Colon (tissue), 2 donors: ENCODE measurements at regions not wholly inside any gene's neighbourhood (a gene's known extent, or its start where the extent isn't known, plus 50 kb on each side); places are given as distances from the start of the nearest gene placed in this dataset.

Experiments used
- FAIRE-seq: peaks from 2 replicates; lab custom pipeline; 2012; peaks lifted over from hg19 to GRCh38; lab: Jason Lieb, UNC
- donor health status: control.
- donor health status: control.

DNA sequence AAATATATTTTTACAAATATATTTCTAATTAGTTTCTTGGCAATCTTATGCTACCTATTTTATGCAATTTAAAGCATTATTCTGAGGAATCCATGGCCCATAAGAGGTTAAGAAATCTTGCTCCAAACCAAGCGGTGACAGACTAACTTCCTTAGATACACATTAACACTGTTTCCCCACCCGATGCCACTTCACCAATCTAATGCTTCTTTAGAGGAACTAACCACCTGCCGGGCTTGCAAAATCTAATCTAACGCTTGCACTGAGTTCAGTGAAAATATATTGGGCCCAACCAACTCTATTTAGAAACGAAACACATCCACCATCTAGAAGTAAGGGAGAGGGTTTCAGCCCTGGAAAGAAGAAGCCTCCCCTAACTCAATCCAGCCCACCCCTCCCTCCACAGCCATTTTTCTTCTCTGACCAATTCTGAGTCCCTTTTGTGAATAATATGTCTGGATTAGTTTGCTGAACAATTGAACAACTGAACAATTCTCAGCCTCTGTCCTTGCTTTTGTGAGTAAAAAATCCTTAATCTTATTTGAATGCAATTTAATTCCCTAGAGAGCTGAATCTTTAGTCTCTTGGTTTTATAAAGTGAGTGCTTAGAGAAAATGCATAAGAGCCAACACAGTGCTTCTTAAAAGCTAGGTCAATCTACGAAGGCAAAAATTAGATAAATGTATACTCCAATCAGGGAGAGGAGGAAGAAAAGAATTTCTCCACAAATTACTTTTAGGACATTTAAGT lies 150.4 kb upstream of the ADAMTS9 start:
- FAIRE-seq, result no peak

DNA sequence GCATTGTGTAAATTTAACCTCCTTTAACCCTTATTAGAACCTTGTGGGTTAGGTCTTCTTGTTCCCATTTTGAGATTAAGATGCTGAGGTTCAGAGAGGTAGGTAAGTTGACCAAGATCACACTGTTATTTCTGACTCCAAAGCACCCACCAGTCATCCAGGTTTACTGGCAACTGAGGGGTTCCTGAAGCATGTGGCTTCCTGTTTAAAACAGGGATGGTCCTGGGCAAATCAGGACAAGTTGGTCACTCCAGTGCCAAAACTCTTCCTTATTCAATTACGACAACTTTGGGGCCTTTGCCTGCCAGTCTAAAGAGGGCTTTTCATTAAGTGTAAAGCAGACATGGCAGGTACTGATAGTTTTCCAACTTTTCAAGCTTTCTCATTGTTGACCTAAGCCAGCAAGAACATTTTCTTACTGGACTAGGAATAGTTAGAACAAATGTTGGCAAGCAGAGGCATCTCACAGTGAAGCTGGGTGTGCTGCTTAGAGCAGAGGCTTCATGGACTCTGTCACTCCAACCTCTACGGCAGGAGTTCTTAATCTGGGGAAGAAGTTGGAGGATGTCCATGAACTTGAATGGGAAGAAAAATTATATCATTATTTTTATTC lies 149.4 kb upstream of the ADAMTS9 start:
- no peak for FAIRE-seq

DNA sequence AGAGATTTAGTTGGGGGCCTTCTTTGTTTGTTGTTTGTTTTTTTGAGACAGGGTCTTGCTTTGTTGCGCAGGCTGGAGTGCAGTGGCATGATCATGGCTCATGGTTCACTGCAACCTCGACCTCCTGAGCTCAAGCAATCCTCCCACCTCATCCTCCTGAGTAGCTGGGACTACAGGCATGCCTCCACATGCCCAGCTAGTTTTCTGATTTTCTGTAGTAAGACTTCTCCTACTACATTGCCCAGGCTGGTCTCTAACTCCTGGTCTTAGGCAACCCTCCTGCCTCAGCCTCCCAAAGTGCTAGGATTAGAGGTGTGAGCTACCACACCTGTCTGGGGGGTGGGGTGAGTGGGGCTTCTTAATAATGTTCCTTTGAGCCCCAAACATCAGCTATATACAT lies 148.3 kb upstream of the ADAMTS9 start:
- no peak for FAIRE-seq

DNA sequence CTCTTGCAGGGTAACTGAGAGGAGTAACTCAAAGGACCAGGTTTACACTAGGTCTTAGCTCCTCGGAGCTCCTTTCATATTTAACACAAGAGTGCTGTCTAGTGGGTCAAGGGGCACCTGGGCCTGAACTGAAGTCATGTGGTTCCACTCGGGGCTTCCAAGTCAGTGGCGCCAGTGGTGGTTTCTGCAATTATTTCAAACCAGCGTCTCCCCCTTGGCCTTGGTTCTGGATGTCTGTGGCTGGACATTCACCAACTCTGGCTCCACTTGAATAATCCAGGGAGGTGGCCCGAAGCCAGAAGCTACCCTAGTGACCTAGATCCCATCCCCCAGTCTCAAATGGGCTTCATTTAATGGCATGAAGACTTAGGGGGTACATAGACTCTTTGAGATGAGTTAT lies 144.3 kb upstream of the ADAMTS9 start:
- no peak for FAIRE-seq

DNA sequence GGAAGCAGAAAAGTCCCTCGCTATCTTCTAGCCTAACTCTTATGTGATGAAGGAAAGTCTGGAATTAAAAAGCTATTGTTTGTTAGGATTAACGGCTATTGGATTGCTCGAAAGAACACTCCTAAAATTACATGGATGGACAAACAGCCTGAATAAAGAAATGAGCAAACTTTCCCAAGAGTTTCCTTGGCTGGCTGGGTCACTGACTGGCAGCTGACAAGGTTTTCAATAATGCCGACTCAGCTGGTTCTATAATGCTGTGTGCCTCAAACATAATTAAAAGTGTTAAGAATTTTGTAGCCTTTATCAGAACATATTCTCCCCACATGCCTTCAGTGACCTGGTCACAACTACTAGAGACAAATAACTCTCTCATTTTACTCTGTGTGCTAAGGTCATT lies 142.9 kb upstream of the ADAMTS9 start:
- FAIRE-seq, result no peak

DNA sequence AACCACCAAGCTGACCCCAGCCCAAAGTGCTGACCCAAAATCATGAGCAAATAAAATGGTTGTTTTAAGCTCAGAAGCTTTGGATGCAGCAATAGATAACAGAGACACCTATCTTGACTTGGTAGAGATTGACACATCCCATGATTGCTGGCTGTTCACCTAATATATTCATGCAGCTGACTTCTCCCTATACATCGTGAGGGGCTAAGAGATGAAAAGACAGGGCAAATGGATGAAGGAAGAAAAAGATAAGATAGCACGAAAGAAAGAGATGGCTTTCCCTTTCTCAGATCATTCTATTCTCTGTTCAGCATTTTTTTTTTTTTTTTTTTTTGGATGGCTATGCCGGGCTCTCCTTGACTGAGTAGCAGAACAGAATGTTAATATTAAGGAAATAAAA lies 141.5 kb upstream of the ADAMTS9 start:
- no peak for FAIRE-seq

DNA sequence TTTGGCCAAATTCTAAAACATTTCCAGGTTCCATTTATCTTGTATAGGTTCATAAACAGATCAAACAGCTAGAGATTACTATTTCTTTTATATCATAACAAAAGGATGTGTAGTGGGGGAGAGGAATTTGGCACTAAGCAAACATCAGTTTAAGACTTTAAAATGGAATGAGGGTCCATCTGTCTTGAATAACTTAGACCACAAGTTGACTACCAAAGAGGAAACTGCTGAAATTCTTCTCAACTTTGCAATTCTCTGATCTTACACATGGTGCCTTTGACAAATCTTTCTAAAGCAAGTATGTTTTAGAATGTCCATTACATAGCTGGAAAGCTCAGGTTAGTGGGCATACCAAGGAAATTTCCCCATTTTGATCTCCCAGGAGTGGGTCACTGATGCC lies 140.5 kb upstream of the ADAMTS9 start:
- FAIRE-seq, result no peak

DNA sequence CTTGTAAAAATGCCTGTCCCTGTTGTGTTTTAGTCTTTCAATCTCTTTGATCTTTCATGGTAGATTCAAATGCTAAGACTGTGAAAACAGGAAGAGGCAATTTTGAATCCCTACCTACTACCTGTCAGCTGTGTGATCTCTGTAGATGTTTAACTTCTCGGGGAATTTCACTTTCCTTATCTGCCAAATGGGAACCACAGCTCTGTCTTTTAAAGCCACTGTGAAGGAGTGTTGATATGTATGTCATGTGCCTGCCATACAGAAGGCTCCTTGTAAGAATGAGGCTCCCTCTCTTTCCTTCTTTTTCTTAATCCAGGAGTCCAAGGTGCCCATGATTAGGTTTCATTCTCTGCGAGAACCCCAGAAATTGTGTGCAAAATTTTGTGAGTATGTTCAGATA lies 139.6 kb upstream of the ADAMTS9 start:
- FAIRE-seq, result no peak

DNA sequence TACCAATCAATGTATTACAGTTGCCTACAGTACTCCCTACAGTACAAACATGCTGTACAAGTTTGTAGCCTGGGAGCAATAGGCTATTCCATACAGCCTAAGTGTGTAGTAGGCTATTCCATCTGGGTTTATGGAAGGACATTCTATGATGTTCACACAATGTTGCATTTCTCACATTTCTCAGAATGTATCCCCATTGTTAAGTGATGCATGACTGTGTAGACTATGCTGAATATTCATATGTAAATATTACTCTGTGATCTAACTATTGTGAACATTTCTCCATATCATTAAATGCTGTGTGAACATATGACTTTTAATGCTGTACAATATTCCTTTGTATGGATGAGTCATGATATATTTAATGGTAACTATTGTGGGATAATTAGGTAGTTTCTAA lies 139.2 kb upstream of the ADAMTS9 start:
- no peak for FAIRE-seq

DNA sequence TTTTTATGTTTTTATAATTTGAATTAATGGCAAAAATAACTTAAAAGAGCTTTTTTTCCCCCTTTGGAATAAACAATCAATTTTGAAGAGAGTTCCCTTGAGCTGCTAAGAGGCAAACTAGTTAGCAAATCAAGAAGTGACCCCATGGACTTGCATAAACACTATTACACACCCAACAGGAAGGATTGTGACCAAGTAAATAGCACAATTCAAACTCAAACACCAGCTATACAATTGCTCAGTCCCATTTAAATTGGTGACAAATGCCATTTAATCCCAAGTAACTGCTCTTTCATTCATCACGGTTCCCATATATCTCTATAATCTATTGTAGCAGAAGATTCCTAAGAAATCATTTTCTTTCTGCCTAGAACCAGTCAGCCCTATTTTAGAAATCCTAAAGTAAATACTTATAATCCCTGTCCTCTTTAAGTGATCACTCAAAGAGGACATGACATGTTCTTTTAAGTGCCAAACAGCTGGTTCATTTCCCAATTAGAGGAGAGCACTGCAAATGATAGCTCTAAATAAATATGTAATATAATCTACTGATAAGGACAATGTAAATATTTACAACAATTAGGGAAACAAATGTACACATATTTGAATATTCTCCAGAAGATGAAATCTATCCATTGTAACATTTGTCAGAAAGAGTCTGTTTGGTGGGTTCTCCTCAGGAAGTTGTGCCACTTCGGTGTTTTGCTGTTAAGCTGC lies 137.8 kb upstream of the ADAMTS9 start:
- no peak for FAIRE-seq

DNA sequence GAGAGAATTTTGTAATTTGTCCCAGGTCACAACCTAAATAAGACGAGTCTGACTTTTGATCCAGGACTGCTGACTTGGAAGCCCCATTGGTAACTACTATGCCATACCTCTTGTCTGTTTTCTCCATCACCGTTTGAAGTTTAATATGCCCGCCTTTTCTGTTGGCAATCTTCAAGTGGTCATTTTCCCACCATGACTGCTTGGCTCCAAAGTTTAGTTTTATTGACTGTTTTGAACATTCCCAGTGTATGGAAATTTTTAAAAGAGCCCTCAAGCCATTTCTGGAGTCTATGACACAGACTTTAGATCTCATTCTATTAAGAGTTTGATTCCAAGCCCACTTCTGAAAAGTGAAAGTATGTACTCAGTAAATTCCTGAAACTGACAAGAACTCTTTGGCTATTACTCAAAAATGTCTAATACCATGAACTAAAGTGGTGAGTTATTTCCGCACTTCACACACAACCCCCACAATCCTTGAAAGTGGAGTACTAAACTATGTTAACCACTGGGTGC lies 136.7 kb upstream of the ADAMTS9 start:
- no peak for FAIRE-seq

DNA sequence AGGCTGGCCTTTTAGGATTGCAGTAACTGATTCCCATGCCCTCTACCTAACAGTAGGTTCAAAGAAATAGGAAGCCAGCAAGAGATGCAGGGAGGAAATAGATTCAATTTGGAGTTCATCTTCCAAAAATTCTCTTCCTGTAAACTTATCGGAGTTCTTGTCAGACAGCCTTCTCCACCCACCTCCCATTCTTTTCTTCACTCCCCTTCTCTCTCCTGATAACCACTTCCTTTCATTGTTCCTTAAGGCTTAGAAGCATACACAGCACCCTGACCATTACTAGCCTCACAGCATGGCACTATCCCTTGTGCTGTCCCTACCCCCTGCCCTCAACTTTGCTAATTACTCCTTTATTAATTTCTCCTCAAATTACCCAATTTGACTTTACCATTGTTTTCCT lies 130.4 kb upstream of the ADAMTS9 start:
- FAIRE-seq, result no peak

DNA sequence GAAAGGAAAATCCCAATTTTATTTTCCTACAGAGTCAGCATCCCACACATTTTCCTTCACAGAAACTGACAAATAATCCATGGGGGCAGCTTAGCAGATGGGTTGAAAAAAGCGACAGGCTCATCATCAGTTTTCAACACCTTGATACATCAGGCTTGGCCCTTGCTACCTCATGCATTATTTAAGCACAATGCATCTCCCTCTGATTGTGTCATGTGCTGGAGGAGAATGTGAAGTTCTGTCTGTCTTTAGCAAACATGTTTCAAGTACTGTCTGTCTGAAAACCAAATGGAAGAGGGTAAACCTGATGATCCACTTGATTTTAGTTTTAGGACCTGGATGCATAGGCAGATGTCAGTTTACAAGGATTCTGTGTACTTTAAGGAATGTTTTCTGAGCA lies 128.6 kb upstream of the ADAMTS9 start:
- FAIRE-seq, result no peak

DNA sequence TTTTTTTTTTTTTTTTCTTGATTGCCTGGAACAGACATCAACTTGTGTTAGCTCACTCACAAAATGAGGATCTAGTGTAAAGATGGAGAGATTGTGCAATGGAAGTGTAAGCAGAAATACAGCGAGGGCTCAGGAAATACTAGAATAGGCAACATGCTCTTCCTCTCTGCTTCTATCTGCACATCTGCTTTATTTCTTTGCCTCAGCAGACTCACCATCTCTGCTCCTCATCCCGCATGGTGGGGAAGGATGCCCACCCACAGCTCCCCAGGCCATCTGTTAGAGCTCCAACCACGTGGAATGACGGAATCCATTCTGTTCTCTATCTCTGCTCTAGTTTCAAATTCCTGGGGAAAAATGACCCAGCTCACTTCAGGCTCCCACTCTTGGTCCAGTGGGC lies 128.0 kb upstream of the ADAMTS9 start:
- FAIRE-seq, result no peak

DNA sequence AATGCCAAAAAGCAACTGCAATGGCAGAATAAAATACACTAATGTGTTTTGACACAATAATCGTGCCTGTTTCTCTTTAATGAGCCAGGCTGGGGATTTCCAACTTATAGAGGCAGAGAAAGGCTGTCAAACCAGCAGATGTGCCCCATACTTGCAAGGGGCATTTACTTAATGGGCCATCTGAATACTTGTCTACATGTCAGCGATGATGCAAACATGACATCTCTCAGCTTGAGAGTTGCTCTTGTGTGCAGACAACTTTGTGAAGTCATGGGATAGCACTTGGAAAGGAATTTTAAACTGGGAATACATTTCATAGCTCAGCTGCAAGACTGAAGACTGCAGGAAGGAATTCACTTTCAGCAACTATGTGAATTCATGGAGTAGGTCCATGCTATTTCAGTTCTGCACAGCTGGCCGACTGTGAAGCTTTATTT lies 127.4 kb upstream of the ADAMTS9 start:
- FAIRE-seq, result no peak

DNA sequence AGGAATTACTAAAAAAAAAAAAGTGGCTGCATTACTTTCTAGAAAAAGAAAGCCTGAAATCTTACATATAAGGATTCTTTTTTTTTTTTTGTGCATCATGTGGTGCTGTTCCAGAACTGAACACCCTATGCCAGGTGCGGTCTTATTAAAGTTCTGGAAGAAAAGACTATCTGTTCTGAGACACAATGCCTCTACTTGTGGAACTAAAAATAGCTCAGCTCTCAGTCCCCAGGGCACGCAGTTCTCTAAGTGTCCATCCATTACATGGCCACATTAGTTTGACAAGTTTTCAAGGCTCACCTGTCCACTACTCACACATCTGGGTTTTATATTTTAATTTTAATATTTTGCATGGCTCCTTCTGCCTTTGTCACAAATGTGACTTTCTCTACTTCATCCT lies 126.6 kb upstream of the ADAMTS9 start:
- no peak for FAIRE-seq

DNA sequence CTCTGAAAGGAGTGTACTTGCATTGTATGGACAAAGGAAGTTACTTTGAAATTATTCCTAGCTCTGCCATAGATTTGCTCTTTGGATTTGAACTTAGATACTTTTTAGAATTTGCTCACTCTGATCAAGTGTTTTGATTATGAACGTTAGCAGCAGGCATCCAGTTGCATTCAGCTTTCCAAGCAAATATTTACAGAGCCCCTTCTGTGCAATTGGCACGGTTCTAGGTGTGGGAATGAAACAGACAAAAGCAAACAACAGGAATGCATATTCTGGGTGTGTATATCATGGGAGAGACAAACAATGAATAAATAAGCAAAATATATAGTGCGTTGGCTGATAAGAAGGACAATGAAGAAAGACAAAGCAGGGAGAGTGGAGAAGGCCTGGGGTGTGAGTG lies 125.5 kb upstream of the ADAMTS9 start:
- no peak for FAIRE-seq

DNA sequence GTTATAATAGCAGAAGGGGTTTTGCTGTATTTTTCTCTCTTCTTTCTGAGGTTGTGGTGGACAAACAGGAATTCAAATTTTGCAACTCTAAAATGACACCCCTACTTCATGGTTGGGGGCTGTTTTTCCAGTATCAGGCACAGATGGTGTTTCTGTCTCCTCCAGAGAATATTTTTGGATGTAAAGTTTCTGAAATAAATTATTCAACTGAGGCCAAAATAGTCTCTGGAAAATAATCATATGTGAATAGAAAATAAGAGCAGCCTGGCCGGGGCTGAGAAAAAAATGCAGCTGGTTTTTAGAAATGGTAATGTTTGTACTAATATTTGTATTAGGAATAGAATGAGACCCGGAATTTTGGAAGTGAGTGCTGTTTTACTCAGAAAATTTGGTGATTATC lies 121.3 kb upstream of the ADAMTS9 start:
- no peak for FAIRE-seq

DNA sequence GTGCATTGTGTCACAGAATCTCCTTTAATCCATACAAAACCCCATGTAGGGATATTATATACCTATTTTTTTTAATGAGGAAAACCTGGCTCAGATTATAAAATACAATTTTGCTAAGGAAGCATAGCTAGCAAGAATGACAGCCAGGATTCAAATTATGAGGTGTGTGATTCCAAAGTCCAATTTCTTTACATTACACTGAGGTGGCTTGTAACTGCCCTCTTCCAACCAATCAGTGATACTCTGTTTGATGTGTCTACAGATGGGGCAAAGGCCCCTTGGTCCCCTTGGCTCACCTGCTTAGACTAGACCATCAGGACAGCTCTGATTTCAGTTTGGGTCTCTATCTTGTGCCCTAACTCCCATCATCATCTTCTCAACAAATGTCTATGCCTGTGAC lies 120.3 kb upstream of the ADAMTS9 start:
- no peak for FAIRE-seq

DNA sequence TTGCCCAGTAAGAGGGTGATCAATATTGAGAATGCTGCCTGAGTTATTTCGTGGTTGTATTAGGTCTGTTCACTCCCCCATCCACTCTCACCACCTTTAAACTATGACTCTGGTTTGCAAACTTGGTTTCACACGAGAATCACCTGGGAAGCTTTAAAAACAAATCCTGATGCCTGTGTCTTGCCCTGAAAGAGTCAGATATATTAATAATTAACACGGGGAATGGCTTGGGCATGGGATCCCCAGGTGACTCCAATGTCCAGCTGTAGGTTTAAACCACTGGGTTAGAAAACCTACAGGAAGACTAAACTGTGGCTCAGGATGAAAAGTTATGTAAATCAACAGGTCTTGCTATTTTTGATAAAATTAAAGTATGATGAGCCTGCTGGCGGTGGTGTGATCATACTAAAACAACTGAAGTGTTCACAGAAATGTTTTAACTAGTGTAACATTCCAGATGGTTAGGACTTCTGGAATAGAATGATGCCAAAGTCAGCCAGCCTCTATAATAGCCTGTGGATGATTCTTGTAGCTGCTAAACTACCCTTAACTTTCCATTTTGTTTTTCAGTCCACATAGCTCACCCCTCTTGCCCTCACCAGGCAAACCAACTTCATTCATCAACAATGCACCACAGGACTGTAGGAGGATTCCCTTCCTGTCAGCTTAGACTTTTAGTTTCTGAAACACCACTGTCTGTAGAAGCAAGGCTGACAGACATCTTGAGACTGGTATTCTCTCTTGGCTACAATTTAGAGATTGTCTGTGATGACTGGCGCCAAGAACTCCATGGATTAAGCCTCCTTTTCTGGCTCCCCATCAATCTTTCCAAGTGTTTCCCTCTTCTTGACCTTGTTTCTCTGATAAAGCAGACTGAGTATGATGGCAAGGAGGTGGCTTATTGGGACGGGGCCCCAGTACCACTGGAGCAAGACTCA lies 119.1 kb upstream of the ADAMTS9 start:
- no peak for FAIRE-seq

DNA sequence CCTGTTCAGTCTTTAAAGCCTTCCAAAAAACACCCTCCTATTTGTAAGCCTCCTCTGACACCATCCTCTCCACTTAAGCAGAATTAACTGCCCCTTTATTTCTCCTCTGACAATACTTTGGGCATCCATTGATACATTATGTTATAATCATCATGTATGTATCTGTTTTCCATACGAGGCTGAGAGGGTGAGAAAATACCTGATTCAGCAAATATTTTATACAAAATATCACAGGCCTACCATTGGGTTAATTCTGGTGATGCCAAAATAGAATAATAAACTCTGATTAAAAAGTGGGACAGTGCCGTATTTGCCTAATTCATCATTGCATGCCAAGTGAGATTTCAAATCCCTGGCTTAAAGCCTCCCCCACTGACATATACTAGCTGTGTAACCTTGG lies 118.2 kb upstream of the ADAMTS9 start:
- no peak for FAIRE-seq

DNA sequence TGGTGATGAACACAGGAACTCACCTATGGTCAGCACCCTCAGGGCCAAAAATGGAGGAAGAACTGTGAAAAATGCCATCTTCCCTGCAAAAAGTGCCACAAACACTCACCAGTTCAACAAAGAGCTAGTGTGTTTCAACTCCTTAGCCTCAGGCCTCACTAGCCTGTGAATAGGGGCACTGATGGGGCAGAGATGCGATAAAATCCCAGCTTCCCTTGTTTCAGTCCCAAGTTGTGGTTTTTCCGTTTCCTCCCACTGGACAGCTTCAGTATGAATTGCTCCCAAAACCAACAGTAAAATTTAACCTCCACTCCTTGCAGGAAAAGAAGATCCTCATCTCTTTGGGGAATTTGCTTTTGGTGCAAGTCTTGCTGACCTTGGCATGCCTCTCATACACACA lies 117.4 kb upstream of the ADAMTS9 start:
- FAIRE-seq, result no peak
